NCI-H2196 (cell line): ENCODE measurements at regions not wholly inside any gene's neighbourhood (a gene's known extent, or its start where the extent isn't known, plus 50 kb on each side); places are given as distances from the start of the nearest gene placed in this dataset.

ENCODE experiments used
- DNase-seq: peaks from one replicate; lab custom pipeline; 2025; ENCODE audit not compliant: unreplicated experiment; lab: John Stamatoyannopoulos, UW

DNA sequence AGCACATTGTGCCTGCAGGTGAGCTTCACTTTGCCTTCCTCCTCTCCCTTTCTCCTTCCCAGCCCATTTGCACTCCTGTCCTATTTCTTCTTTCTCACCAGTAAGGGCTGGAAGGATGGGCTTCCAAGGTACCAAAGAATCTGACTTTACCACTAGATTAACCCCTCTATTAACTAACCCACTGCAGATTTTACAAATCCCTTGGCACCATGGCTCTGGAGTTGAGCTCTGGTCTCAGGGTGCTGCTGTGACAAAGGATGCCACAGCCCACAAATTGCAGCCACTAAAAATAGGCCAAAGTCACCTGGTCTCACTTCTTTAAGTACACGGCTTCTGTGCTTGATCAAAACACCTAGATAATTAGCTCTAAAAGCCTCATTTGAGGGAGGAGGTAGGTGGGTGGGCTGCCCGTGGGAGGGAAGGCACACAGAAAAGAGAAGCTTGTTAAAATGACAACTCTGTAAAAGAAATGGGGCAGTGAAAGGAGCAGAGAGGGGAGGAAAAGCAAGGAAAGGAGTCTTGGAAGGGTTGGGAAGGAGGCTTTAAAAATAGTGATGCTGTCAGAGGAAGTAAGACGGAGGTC lies 327.4 kb downstream of the DRD1 start:
- no peak for DNase-seq

DNA sequence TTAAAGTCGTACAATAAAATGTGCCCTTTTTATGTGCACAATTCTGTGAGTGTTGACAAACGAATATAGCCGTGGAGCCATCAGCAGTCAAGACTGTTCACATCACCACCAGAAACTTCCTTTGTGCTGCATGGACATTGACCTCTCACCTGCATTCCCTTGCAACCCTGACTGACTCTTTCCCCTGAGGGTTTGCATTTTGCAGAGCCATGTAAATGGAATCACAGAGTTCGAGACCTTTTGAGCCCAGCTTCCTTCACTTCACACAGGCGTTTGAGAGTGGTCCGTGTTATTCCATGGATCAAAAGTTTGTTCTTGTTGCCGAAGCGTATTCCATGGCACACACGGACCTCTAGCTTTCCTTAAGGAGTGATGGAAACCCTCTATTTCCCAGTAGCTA lies 328.2 kb downstream of the DRD1 start:
- DNase-seq = no peak

DNA sequence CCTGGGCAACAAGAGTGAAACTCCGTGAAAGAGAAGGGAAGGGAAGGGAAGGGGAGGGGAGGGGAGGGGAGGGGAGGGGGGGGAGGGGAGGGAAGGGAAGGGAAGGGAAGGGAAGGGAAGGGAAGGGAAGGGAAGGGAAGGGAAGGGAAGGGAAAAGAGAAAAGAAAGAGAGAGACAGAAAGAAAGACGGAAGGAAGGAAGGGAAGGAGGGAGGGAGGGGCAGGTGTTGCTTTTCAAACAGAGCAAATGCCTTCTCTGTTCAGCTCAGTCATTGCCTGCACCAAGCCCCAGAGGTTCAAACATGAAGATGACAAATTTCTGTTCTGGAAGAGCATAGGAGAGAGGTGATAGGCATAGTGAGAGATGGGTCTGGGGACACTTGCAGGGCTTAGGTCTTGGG lies 330.0 kb downstream of the DRD1 start:
- DNase-seq = no peak

DNA sequence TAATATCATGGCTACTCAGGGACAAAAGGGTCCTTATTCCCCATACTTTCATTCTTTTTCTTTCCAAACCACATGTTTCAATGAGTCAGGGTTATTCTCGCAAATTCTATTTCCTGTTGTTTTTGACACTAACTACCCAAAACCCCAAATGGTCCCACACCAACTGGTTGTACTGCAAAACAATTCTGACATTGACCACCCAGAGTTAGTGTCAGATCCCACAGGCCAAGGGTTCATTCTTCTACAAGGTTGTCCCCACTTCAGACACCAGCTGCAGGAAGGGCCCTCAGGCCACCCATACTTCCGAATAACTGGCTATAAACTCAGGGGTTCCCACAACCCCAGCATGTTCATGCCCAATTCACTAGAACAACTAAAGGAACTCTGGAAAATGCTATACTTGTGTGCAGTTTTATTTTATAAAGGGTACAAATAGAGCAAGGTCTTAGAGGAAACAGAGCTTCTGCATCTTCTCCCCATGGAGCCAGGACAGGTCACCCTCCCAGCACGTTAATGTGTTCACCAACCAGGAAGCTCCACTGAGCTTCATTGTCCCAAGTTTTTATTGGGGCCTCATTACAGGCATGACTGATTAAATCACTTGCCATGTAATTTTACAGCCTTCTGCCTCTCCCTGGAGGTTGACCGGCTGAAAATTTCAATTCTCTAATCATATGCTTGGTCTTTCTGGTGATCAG lies 334.8 kb downstream of the DRD1 start:
- no peak for DNase-seq

- DNase-seq = no peak
Observed at GRCh38 chr5:175107865-175108264, 336.1 kb downstream of the DRD1 start.

DNA sequence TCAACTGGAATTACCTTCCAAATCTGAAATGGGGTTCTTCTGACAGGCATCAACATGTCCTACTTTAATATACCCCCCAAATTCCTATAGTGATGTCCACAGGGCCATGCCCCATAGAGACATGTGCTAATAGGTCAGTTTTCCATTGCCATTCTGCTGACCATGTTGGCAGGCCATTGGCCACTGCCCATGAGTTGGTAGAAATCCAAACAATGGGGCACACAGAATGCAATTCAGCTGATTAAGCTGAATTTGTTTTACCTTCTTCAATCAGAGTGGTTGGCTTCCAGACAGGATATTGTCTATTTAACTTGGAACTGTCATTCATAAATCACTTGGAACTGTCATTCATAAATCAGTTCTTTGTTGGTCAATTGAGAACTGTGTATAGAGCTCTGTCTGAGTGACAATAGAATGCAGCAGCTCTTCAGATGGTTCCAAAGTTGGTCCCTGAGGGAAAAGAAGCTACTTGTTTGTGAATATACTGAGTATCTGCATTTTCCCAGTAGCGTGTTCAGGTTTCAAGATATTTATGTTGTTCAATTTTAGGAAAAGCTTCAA lies 336.9 kb downstream of the DRD1 start:
- no peak for DNase-seq

- no peak for DNase-seq
Observed at GRCh38 chr5:175104677-175105076, 339.3 kb downstream of the DRD1 start.

DNA sequence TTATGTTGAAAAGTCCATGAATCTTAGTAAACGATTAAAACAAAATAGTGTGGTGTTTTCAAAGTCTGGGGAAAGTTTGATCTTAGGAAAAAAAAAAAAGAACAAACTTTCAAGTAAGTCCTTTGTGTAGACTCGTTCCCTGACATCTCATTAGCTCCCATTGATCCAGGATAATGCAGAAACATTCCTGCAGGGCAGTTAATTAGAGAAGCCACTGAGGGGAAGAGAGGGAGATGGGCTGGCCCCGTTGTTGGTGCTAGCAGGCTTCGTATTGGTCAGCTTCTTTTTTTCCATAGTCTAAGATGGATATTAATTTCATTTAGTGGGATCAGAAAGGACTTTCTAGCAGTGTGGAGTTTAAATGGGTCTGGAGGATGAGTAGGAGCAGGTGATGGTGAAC lies 340.2 kb downstream of the DRD1 start:
- DNase-seq = no peak

DNA sequence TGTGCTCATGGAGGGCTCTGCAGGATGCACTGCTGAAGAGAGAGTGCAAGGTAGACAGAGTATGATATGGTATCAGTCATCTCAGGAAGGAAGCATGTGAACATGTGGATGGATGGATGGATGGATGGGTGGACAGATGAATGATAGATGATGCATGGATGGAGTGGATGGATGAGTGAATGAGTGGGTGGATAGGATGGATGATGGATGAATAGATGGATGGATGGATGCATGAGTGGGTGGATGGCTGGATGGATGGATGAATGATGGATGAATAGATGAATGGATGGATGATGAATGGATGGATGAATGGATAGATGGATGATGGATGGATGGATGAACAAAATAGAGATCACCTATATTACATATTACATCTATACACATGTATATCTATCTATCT lies 341.3 kb downstream of the DRD1 start:
- no peak for DNase-seq

GRCh38 chr5:175098301-175098700 lies 345.7 kb downstream of the DRD1 start:
- no peak for DNase-seq

DNA sequence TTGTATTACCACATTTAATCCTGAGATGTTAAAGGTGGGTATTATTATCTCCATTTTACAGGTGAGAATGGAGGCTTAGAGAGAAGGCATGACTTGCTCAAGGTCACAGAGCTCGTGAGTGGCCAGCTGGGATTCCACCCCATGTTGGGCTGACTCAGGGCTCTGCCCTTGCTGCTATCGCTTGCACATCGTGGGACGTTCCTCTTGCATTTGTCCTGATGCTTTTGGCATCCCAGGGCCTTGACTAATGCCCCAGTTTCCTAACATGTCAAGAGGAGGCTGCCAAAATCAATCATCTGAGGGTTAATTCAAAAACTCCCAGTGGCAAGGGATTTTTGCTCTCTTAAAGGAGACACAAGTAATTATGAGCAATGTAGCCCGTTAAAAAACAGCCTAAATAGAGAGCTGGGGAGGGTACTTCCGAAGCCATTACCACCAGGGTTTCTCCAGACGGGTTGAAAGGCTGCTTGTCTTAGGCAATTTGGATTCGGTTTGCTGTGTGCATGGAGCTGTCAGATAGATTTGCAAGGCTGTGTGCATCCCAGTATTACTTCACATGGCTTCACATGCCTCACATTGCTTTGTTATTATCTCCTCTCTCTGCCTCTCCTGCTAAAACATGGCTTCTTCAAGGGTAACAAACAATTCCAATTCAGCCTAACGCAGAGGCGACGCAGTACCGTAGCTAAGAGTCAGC lies 347.4 kb downstream of the DRD1 start:
- DNase-seq = no peak

GRCh38 chr5:175094461-175094860 lies 349.5 kb downstream of the DRD1 start:
- DNase-seq = no peak

DNA sequence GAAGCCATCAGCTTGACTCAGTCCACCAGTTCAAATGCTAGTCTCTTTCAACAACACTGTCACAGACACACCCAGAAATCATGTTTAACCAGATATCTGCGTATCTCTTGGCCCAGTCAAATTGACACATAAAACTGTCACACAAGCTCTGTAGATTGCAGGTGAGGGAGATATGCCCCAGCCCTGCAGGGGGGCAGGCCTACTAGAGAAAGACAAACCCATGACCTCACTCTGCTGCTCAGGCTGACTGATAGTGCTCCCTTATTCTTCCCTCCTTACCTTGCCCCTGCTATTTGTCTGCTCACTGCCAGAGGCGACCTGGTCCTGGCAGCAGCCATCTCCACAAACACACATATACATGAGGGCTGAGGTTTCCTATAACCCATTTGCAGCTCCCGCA lies 351.3 kb downstream of the DRD1 start:
- no peak for DNase-seq

GRCh38 chr5:175088963-175089362 lies 355.0 kb downstream of the DRD1 start:
- DNase-seq = no peak

DNA sequence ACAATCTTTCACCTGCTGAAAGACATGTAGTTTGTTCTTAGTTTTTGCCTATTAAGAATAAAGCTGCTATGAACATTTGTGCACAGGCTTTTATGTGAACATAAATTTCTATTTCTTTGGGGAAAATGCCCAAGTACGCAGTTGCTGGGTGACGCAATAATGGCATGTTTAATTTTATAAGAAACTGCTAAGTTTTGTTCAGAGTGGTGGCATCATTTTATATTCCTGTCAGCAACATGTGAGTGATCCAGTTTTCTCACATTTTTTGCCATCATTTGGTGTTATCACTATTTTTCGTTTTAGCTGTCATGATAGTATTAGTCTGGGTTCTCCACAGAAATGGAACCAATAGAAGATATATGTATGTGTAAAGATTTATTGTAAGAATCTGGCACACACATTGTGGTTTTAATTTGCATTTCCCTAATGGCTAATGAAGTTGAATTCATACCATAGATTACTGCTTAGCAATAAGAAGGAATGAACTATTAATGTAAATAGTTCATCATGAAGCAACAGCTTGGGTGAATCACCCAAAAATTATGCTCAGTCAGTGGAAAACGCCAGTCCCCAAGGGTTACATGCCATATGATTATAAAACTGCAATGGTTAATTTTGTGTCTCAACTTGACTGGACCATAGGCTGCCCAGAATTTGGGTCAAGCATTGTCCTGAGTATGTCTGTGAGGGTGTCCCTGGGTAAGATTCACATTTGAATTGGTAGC lies 358.6 kb downstream of the MSX2 start:
- no peak for DNase-seq

- no peak for DNase-seq
Observed at GRCh38 chr5:175082346-175082745, 358.0 kb downstream of the MSX2 start.

GRCh38 chr5:175079707-175080106 lies 355.3 kb downstream of the MSX2 start:
- DNase-seq = no peak

DNA sequence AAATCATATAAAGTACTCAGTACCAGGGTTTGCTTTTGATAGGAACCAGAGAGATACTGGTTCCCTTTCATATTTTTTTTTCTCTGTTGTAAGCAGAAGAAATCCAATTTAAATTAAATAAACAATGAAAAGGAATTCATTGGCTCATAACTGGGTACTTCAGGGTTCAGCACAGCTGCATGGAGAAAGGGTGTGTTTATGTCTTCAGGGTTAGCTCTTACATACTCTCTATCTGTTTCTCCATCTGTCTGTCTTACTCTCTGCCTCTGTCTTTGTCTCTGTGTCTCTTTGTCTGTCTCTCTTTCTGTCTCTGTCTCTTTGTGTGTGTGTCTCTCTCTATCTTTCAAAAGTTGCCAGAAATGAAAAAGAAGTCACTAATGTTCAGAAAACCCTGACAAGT lies 345.9 kb downstream of the MSX2 start:
- DNase-seq = no peak

GRCh38 chr5:175060257-175060656 lies 335.9 kb downstream of the MSX2 start:
- no peak for DNase-seq

GRCh38 chr5:175059687-175060211 lies 335.4 kb downstream of the MSX2 start:
- no peak for DNase-seq

DNA sequence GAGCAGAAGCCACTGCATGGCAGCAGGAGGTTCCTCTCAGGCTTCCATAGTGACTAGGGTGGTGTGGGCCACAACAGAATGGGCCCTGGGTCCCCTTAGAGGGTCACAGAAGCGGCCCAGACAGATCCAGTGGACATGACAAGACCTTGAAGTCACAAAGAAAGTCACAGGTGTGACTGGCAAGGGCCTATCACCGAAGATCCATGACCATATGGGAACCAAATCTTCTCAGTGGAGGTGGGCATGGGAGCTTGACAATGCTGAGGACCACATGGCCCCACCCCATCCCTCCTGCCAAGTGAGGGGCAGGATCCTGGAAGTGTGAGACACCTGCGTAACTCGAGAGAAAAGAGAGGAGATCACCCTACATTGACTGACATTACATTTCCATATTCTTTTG lies 332.4 kb downstream of the MSX2 start:
- no peak for DNase-seq
